A673 (cell line): ENCODE measurements at regions not wholly inside any gene's neighbourhood (a gene's known extent, or its start where the extent isn't known, plus 50 kb on each side); places are given as distances from the start of the nearest gene placed in this dataset.
"Not testable (repeated sequence)": the region's sequence is repeated elsewhere in the genome, so short reads cannot be mapped to it uniquely, and the experiment has no call there.

Experiments
- BruUV-seq: library from RNA; stranded (reverse); fragments of 400-500 nt; replicated peaks from 2 replicates; lab custom pipeline; 2021; lab: Mats Ljungman, UMichigan
- CTCF ChIA-PET: fragments of 300-600 bp; sonication (Branson Sonifier 250); formaldehyde crosslinking; loops from one replicate; lab custom pipeline; 2022; ENCODE audit warnings: antibody characterized with exemption; lab: Charles Lee
- POLR2A ChIA-PET: fragments of 300-600 bp; sonication (Branson Sonifier 250); formaldehyde crosslinking; loops from one replicate; lab custom pipeline; 2022; ENCODE audit warnings: antibody characterized with exemption; ENCODE audit not compliant: low non-redundant PET; lab: Charles Lee
- DNase-seq: peaks from one replicate; pipeline ENCODE4 v3.0.0-alpha.2; 2015; ENCODE audit warnings: low spot score
- H3K27ac ChIP-seq: fragments of 200-600 bp; sonication (generic); 2 replicates; pipeline ENCODE4 v1.5.1; 2016; ENCODE audit warnings: mixed run types, low read depth, mild to moderate bottlenecking, mixed read lengths, antibody characterized with exemption, low read length; ENCODE audit not compliant: poor library complexity, severe bottlenecking
- H3K27me3 ChIP-seq: fragments of 200-600 bp; sonication (generic); replicated peaks from 2 replicates; pipeline ENCODE4 v1.6.1; 2017; ENCODE audit warnings: mixed run types, low read depth, mild to moderate bottlenecking, mixed read lengths, antibody characterized with exemption, low read length; ENCODE audit not compliant: insufficient read depth, poor library complexity
- H3K36me3 ChIP-seq: fragments of 200-600 bp; sonication (generic); 2 replicates; pipeline ENCODE4 v1.6.1; 2016; ENCODE audit warnings: mixed run types, mild to moderate bottlenecking, mixed read lengths, antibody characterized with exemption, low read length; ENCODE audit not compliant: insufficient read depth, poor library complexity, severe bottlenecking
- H3K4me1 ChIP-seq: fragments of 200-600 bp; sonication (generic); 2 replicates; pipeline ENCODE4 v1.6.1; 2017; ENCODE audit warnings: mixed run types, mild to moderate bottlenecking, mixed read lengths, antibody characterized with exemption, low read length; ENCODE audit not compliant: insufficient read depth, poor library complexity, severe bottlenecking
- H3K4me3 ChIP-seq: fragments of 200-600 bp; sonication (generic); 2 replicates; pipeline ENCODE4 v1.5.1; 2016; ENCODE audit warnings: low read depth, mixed run types, mild to moderate bottlenecking, mixed read lengths, low read length; ENCODE audit not compliant: poor library complexity, severe bottlenecking
- H3K9me3 ChIP-seq: fragments of 200-600 bp; sonication (generic); 2 replicates; pipeline ENCODE4 v1.6.1; 2016; ENCODE audit warnings: mixed run types, low read depth, mild to moderate bottlenecking, mixed read lengths, antibody characterized with exemption, low read length; ENCODE audit not compliant: poor library complexity, severe bottlenecking
- CTCF ChIP-seq: fragments of 300-800, 200-600 bp; sonication (generic); conservative IDR thresholded peaks from 2 replicates; pipeline ENCODE4 v1.5.1; 2017; ENCODE audit warnings: low read depth, mild to moderate bottlenecking, antibody characterized with exemption, low read length, moderate library complexity, mixed read lengths
- EZH2 ChIP-seq: fragments of 200-600 bp; sonication (generic); IDR thresholded peaks from 2 replicates; pipeline ENCODE4 v1.6.1; 2017; ENCODE audit warnings: borderline replicate concordance, low read depth, mild to moderate bottlenecking, mixed read lengths, antibody characterized with exemption, low read length; ENCODE audit not compliant: poor library complexity, severe bottlenecking
- intact Hi-C: fragments of 100-400 bp; cut with micrococcal nuclease; formaldehyde crosslinking; loops from one replicate; pipeline ENCODE4 v1.10.0; 2022; ENCODE audit not compliant: unreplicated experiment

- no peak overlapping the region for H3K4me3 ChIP-seq
- TF ChIP-seq EZH2 (no peak), CTCF (no peak)
- POLR2A ChIA-PET: no interaction called here
- H3K4me1 ChIP-seq: no peaks in the 10 kb centered on the region
- no peak overlapping the region for H3K27ac ChIP-seq
- H3K27me3 ChIP-seq: no peaks in the 10 kb centered on the region
- CTCF ChIA-PET: no interaction called here
- DNase-seq: no peak
- intact Hi-C loops: no loop called here
- no TSS peak for BruUV-seq
- H3K36me3 ChIP-seq: no peaks in the 10 kb centered on the region
- H3K9me3 ChIP-seq: no peaks in the 10 kb centered on the region
Measured at GRCh38 chr1:219100059-219100458, 73.6 kb upstream of the LYPLAL1 start.

- BruUV-seq, DNase-seq, H3K36me3 ChIP-seq, H3K9me3 ChIP-seq, POLR2A ChIA-PET, H3K27me3 ChIP-seq, H3K4me1 ChIP-seq, CTCF ChIA-PET, H3K4me3 ChIP-seq, H3K27ac ChIP-seq, intact Hi-C loops: not testable (repeated sequence)
Measured at GRCh38 chr1:219102466-219102865, 71.2 kb upstream of the LYPLAL1 start.

GRCh38 chr1:219105893-219106292, 67.8 kb upstream of the LYPLAL1 start:
- Histone ChIP-seq H3K27ac (no peak overlapping the region), H3K4me1 (no peaks in the 10 kb centered on the region), H3K27me3 (no peaks in the 10 kb centered on the region), H3K4me3 (no peak overlapping the region), H3K9me3 (no peaks in the 10 kb centered on the region), H3K36me3 (no peaks in the 10 kb centered on the region)
- DNase-seq: no peak
- POLR2A ChIA-PET: no interaction called here
- TF ChIP-seq EZH2 (no peak), CTCF (no peak)
- BruUV-seq: no TSS peak
- CTCF ChIA-PET: no interaction called here
- intact Hi-C loops: no loop called here

GRCh38 chr1:219109424-219110018, 64.2 kb upstream of the LYPLAL1 start:
- Histone ChIP-seq H3K27me3 (no peaks in the 10 kb centered on the region), H3K9me3 (no peaks in the 10 kb centered on the region), H3K27ac (no peak overlapping the region), H3K4me3 (no peak overlapping the region), H3K4me1 (no peaks in the 10 kb centered on the region), H3K36me3 (no peaks in the 10 kb centered on the region)
- DNase-seq: no peak
- intact Hi-C loops: no loop called here
- CTCF ChIA-PET: no interaction called here
- BruUV-seq: no TSS peak
- no peak for TF ChIP-seq EZH2
- TF ChIP-seq CTCF: no peak
- POLR2A ChIA-PET: no interaction called here
